Mesendoderm (in vitro differentiated cells): ENCODE measurements at regions not wholly inside any gene's neighbourhood (a gene's known extent, or its start where the extent isn't known, plus 50 kb on each side); places are given as distances from the start of the nearest gene placed in this dataset.
"Not testable (repeated sequence)": the region's sequence is repeated elsewhere in the genome, so short reads cannot be mapped to it uniquely, and the experiment has no call there.

Experiments used
- DNase-seq: peaks from one replicate; pipeline ENCODE4 v3.0.0; 2013
- H2AK5ac ChIP-seq: 2 replicates; pipeline ENCODE4 v1.6.1; 2013; ENCODE audit warnings: low read length, inconsistent platforms
- H2BK120ac ChIP-seq: 2 replicates; pipeline ENCODE4 v1.6.1; 2013; ENCODE audit warnings: low read depth, mild to moderate bottlenecking, low read length, moderate library complexity, mixed read lengths
- H2BK15ac ChIP-seq: replicated peaks from 2 replicates; pipeline ENCODE4 v1.6.1; 2013; ENCODE audit warnings: low read depth, mild to moderate bottlenecking, moderate library complexity
- H2BK5ac ChIP-seq: 2 replicates; pipeline ENCODE4 v1.6.1; 2013; ENCODE audit warnings: low read length, inconsistent platforms
- H3K18ac ChIP-seq: 2 replicates; pipeline ENCODE4 v1.6.1; 2013; ENCODE audit warnings: mild to moderate bottlenecking, low read length, mixed read lengths
- H3K23ac ChIP-seq: one replicate; pipeline ENCODE4 v1.6.1; 2013; ENCODE audit warnings: low read length
- H3K27ac ChIP-seq: 2 replicates; pipeline ENCODE4 v1.5.1; 2013; ENCODE audit warnings: low read depth, mild to moderate bottlenecking, inconsistent platforms, low read length, moderate library complexity
- H3K27me3 ChIP-seq: 2 replicates; pipeline ENCODE4 v1.6.1; 2013; ENCODE audit warnings: low read length, control low read depth, mild to moderate bottlenecking, inconsistent platforms; ENCODE audit not compliant: insufficient read depth, poor library complexity
- H3K36me3 ChIP-seq: 2 replicates; pipeline ENCODE4 v1.6.1; 2013; ENCODE audit warnings: low read length, inconsistent platforms; ENCODE audit not compliant: control insufficient read depth, insufficient read depth
- H3K4ac ChIP-seq: one replicate; pipeline ENCODE4 v1.6.1; 2013; ENCODE audit warnings: low read depth, mild to moderate bottlenecking, low read length, moderate library complexity
- H3K4me1 ChIP-seq: 2 replicates; pipeline ENCODE4 v1.6.1; 2013; ENCODE audit warnings: low read depth, low read length, inconsistent platforms; ENCODE audit not compliant: control insufficient read depth
- H3K4me2 ChIP-seq: 2 replicates; pipeline ENCODE4 v1.6.1; 2013; ENCODE audit warnings: low read length
- H3K4me3 ChIP-seq: 2 replicates; pipeline ENCODE4 v1.5.1; 2013; ENCODE audit warnings: mild to moderate bottlenecking, low read length
- H3K56ac ChIP-seq: one replicate; pipeline ENCODE4 v1.6.1; 2013; ENCODE audit warnings: low read length
- H3K79me1 ChIP-seq: 2 replicates; pipeline ENCODE4 v1.6.1; 2013; ENCODE audit warnings: low read length, inconsistent platforms
- H3K79me2 ChIP-seq: 2 replicates; pipeline ENCODE4 v1.6.1; 2013; ENCODE audit warnings: mild to moderate bottlenecking, low read length; ENCODE audit not compliant: control insufficient read depth, insufficient read depth
- H3K9ac ChIP-seq: 2 replicates; pipeline ENCODE4 v1.6.1; 2013; ENCODE audit warnings: low read length, inconsistent platforms
- H4K5ac ChIP-seq: one replicate; pipeline ENCODE4 v1.6.1; 2013; ENCODE audit warnings: low read length
- H4K8ac ChIP-seq: one replicate; pipeline ENCODE4 v1.6.1; 2013; ENCODE audit warnings: low read depth, mild to moderate bottlenecking, control low read depth, low read length, moderate library complexity
- WGBS: extraction: QIAGEN DNeasy Blood & Tissue Kit; methylation state at CpG from one replicate; pipeline ENCODE4 v1.1.7; 2013; ENCODE audit warnings: low lambda C conversion rate, missing lambda C conversion rate; ENCODE audit not compliant: insufficient coverage; ENCODE audit errors: extremely low coverage; 5-methylcytosine and 5-hydroxymethylcytosine counted together

DNA sequence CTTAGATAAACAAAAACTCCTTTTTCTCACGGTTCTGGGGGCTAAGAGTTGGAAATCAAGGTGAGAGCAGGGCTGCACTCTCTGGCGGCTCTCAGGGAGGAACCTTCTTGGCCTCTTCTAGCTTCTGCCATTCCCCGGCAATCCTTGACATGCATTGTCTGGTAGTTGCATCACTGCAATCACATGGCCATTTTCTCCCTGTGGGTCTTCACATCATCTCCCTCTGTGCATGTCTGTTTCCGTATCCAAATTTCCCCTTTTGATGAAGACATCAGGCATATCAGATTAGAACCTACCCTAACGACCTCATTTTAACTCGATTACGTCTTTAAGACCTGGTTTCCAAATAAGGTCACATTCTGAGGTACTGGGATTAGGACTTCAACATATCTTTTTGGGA, 129.2 kb upstream of the MAN2A1 start:
- Histone ChIP-seq H3K4me2 (no peak overlapping the region), H2BK120ac (no peak overlapping the region), H3K27ac (no peak overlapping the region), H3K79me1 (no peaks in the 10 kb centered on the region), H2AK5ac (no peak overlapping the region), H3K4ac (no peak overlapping the region), H4K5ac (no peak overlapping the region), H3K18ac (no peak overlapping the region), H3K9ac (no peak overlapping the region), H4K8ac (no peak overlapping the region), H3K23ac (no peak overlapping the region), H3K79me2 (no peaks in the 10 kb centered on the region), H3K4me3 (no peak overlapping the region), H3K4me1 (no peaks in the 10 kb centered on the region), H3K56ac (no peak overlapping the region), H2BK5ac (no peak overlapping the region), H3K36me3 (no peaks in the 10 kb centered on the region), H2BK15ac (no peak overlapping the region), H3K27me3 (no peaks in the 10 kb centered on the region)
- DNase-seq = no peak
- no CpG with 5 or more reads among the region's 7 CpGs for WGBS

DNA sequence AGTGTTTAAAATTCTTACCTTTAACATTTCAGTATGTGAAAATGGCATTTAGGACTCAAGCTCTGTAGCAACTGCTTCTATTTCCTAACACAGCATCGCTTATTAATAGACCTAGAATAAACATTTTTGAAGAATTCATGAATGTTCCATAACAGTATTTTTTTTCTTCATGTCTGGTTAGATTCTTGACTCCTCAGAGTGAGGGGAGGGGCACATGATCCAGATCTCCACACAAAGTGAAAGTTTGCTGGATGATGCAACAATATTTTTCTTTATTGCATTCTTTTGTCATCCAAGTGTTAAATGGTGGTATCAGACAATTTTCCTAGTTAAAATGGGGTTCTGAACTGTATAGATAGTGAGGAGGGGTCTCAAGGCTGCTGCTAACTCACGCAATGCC, 130.8 kb upstream of the MAN2A1 start:
- WGBS = no CpG with 5 or more reads among the region's 2 CpGs
- H3K27me3 ChIP-seq = no peaks in the 10 kb centered on the region
- no peak overlapping the region for H3K23ac ChIP-seq
- no peaks in the 10 kb centered on the region for H3K36me3 ChIP-seq
- H3K4ac ChIP-seq = no peak overlapping the region
- no peak overlapping the region for H3K56ac ChIP-seq
- H3K79me1 ChIP-seq = no peaks in the 10 kb centered on the region
- no peak overlapping the region for H2BK15ac ChIP-seq
- no peak overlapping the region for H2AK5ac ChIP-seq
- H3K4me1 ChIP-seq = no peaks in the 10 kb centered on the region
- H3K4me3 ChIP-seq = no peak overlapping the region
- no peak overlapping the region for H3K4me2 ChIP-seq
- H3K18ac ChIP-seq = no peak overlapping the region
- H2BK120ac ChIP-seq = no peak overlapping the region
- H3K27ac ChIP-seq = no peak overlapping the region
- H4K5ac ChIP-seq = no peak overlapping the region
- no peak overlapping the region for H2BK5ac ChIP-seq
- no peak overlapping the region for H4K8ac ChIP-seq
- H3K9ac ChIP-seq = no peak overlapping the region
- no peaks in the 10 kb centered on the region for H3K79me2 ChIP-seq
- no peak for DNase-seq

DNA sequence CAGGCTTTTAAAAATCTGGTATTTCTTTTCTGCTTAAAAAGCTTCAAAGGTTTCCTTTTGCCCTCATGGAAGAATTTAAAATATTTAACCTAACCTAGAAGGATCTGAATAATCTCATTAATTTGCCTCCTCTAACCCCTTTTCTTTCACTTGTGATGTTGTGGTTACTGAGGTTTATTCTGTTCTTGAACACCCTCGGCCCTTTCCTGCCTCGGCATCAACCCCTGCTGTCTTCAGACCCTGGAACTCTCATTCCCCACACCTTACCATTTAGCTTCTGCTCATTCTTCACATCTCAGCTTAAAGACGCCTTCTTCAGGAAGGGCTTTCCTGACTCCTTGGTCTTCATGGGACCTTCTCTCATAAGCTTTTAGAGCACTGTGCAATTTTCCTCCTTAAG, 131.4 kb upstream of the MAN2A1 start:
- Histone ChIP-seq H3K18ac (no peak overlapping the region), H3K4me2 (no peak overlapping the region), H3K27ac (no peak overlapping the region), H2BK120ac (no peak overlapping the region), H2BK15ac (no peak overlapping the region), H2AK5ac (no peak overlapping the region), H3K9ac (no peak overlapping the region), H3K79me2 (no peaks in the 10 kb centered on the region), H3K4ac (no peak overlapping the region), H2BK5ac (no peak overlapping the region), H3K4me1 (no peaks in the 10 kb centered on the region), H3K23ac (no peak overlapping the region), H3K56ac (no peak overlapping the region), H4K5ac (no peak overlapping the region), H3K27me3 (no peaks in the 10 kb centered on the region), H3K4me3 (no peak overlapping the region), H4K8ac (no peak overlapping the region), H3K36me3 (no peaks in the 10 kb centered on the region), H3K79me1 (no peaks in the 10 kb centered on the region)
- DNase-seq = no peak
- WGBS = no CpG with 5 or more reads among the region's 3 CpGs

DNA sequence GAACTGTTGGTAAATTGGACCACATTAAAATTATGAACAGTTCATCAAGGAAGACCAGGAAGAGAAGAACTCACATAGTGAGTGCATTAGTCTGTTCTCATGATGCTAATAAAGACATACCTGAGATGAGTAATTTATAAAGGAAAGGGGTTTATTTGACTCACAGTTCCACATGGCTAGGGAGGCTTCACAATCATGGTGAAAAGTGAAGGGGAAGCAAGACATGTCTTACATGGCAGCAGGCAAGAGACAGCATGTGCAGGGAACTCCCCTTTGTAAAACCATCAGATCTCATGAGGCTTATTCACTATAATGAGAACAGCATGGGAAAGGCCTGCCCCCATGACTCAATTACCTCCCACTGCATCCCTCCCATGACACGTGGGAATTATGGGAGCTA, 135.9 kb upstream of the MAN2A1 start:
- no peak for DNase-seq
- no peak overlapping the region for H3K9ac ChIP-seq
- no peaks in the 10 kb centered on the region for H3K36me3 ChIP-seq
- H3K4me3 ChIP-seq = no peak overlapping the region
- H3K4me2 ChIP-seq = no peak overlapping the region
- H3K4me1 ChIP-seq = no peaks in the 10 kb centered on the region
- H3K79me2 ChIP-seq = no peaks in the 10 kb centered on the region
- no peak overlapping the region for H2BK120ac ChIP-seq
- H3K79me1 ChIP-seq = no peaks in the 10 kb centered on the region
- H2BK5ac ChIP-seq = no peak overlapping the region
- H3K23ac ChIP-seq = no peak overlapping the region
- no peak overlapping the region for H4K5ac ChIP-seq
- no peak overlapping the region for H3K4ac ChIP-seq
- no CpG with 5 or more reads among the region's 1 CpG for WGBS
- no peak overlapping the region for H4K8ac ChIP-seq
- no peak overlapping the region for H3K18ac ChIP-seq
- no peak overlapping the region for H3K27ac ChIP-seq
- H2AK5ac ChIP-seq = no peak overlapping the region
- no peak overlapping the region for H2BK15ac ChIP-seq
- no peaks in the 10 kb centered on the region for H3K27me3 ChIP-seq
- no peak overlapping the region for H3K56ac ChIP-seq

DNA sequence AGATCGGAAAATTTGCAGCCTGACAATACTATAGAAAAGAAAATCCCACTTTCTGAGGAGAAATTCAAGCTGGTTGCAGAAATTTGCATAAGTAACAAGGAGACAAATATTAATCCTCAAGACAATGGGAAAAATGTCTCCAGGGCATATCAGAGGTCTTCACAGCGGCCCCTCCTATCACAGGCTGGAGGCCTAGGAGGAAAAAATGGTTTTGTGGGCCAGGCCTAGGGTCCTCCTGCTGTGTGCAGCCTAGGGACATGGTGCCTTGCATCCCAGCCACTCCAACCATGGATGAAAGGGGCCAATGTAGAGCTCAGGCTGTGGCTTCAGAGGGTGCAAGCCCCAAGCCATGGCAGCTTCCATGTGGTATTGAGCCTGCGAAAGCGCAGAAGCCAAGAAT, 138.5 kb upstream of the MAN2A1 start:
- not testable (repeated sequence) for H3K23ac ChIP-seq, H2BK15ac ChIP-seq, H3K18ac ChIP-seq, H3K27ac ChIP-seq, H3K4ac ChIP-seq, H3K27me3 ChIP-seq, H2BK5ac ChIP-seq, H3K4me3 ChIP-seq, H2BK120ac ChIP-seq, H3K56ac ChIP-seq, H3K79me2 ChIP-seq, H3K36me3 ChIP-seq, H4K5ac ChIP-seq, H3K9ac ChIP-seq, H3K4me2 ChIP-seq, H3K4me1 ChIP-seq, H4K8ac ChIP-seq, H3K79me1 ChIP-seq, H2AK5ac ChIP-seq, DNase-seq
- WGBS = no CpG with 5 or more reads among the region's 4 CpGs

DNA sequence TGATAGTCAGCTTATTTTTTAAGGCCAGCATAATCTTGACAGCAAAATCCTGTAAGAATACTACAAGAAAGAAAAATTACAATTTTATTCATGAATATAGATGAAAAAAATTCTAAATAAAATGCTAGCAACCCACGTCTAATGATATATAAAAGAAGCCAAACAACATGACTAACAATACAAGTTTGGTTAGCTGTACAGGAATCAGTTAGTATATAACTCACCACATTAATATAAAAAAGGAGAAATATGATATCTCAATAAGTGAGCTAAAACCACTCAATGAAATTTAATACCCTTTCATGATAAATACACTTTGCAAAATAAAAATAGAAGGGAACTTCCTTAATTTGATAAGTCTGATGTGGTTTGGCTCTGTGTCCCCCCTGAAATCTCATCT, 139.7 kb upstream of the MAN2A1 start:
- H3K79me2 ChIP-seq = no peaks in the 10 kb centered on the region
- H3K18ac ChIP-seq = no peak overlapping the region
- H4K8ac ChIP-seq = no peak overlapping the region
- H3K36me3 ChIP-seq = no peaks in the 10 kb centered on the region
- H3K27me3 ChIP-seq = no peaks in the 10 kb centered on the region
- H2BK5ac ChIP-seq = no peak overlapping the region
- no peak overlapping the region for H3K4me3 ChIP-seq
- H2BK120ac ChIP-seq = no peak overlapping the region
- H3K27ac ChIP-seq = no peak overlapping the region
- H3K56ac ChIP-seq = no peak overlapping the region
- H2AK5ac ChIP-seq = no peak overlapping the region
- no CpG with 5 or more reads among the region's 1 CpG for WGBS
- H3K4me2 ChIP-seq = no peak overlapping the region
- no peak for DNase-seq
- no peaks in the 10 kb centered on the region for H3K79me1 ChIP-seq
- no peak overlapping the region for H4K5ac ChIP-seq
- no peak overlapping the region for H2BK15ac ChIP-seq
- H3K4ac ChIP-seq = no peak overlapping the region
- no peak overlapping the region for H3K9ac ChIP-seq
- no peak overlapping the region for H3K23ac ChIP-seq
- H3K4me1 ChIP-seq = no peaks in the 10 kb centered on the region
